ENCODE measurements at regions not wholly inside any gene's neighbourhood (a gene's known extent, or its start where the extent isn't known, plus 50 kb on each side); places are given as distances from the start of the nearest gene placed in this dataset.
A peak's percentile ranks its signal among the peaks of the same experiment; 100 is the strongest.

- POLR2A ChIA-PET, result no interaction called here
- ATAC-seq (no peak), DNase-seq (no peak)
- H3K27ac Mint-ChIP-seq, result no peak overlapping the region
- H3K4me3 Mint-ChIP-seq, result no peak overlapping the region
- no peaks in the 10 kb centered on the region for H3K27me3 Mint-ChIP-seq
- no peaks in the 10 kb centered on the region for H3K4me1 Mint-ChIP-seq
- CTCF ChIA-PET, result no interaction called here
- intact Hi-C loops (cut with DNase I, micrococcal nuclease), result no loop called here
- H3K9me3 Mint-ChIP-seq (ENCODE audit: low read depth), result peaks cover 10% of the 10 kb centered on the region
- H3K36me3 Mint-ChIP-seq (ENCODE audit: low read depth), result no peaks in the 10 kb centered on the region
Measured at GRCh38 chr4:32778025-32778424, 2057.9 kb downstream of the PCDH7 start.

GRCh38 chr4:32778938-32779337 lies 2058.8 kb downstream of the PCDH7 start:
- no peaks in the 10 kb centered on the region for H3K36me3 Mint-ChIP-seq (ENCODE audit: low read depth)
- POLR2A ChIA-PET, result no interaction called here
- CTCF ChIA-PET, result no interaction called here
- DNase-seq, result no peak
- no peak overlapping the region for H3K4me3 Mint-ChIP-seq
- no peak for ATAC-seq
- no peak overlapping the region for H3K27ac Mint-ChIP-seq
- H3K9me3 Mint-ChIP-seq (ENCODE audit: low read depth), result peaks cover 10% of the 10 kb centered on the region
- H3K27me3 Mint-ChIP-seq, result no peaks in the 10 kb centered on the region
- intact Hi-C loops (cut with DNase I, micrococcal nuclease), result no loop called here
- no peaks in the 10 kb centered on the region for H3K4me1 Mint-ChIP-seq

- no peak for DNase-seq
- intact Hi-C loops (cut with DNase I, micrococcal nuclease), result no loop called here
Measured at GRCh38 chr4:32789026-32789608, 2068.9 kb downstream of the PCDH7 start.

GRCh38 chr4:32790803-32791202 lies 2070.6 kb downstream of the PCDH7 start:
- H3K4me1 Mint-ChIP-seq, result no peaks in the 10 kb centered on the region
- H3K4me3 Mint-ChIP-seq, result no peak overlapping the region
- H3K27ac Mint-ChIP-seq, result no peak overlapping the region
- no peaks in the 10 kb centered on the region for H3K36me3 Mint-ChIP-seq (ENCODE audit: low read depth)
- H3K9me3 Mint-ChIP-seq (ENCODE audit: low read depth), result peaks cover 4% of the 10 kb centered on the region
- intact Hi-C loops (cut with DNase I, micrococcal nuclease), result no loop called here
- ATAC-seq (no peak), DNase-seq (no peak)
- no peaks in the 10 kb centered on the region for H3K27me3 Mint-ChIP-seq
- POLR2A ChIA-PET, result no interaction called here
- CTCF ChIA-PET, result no interaction called here

More at GRCh38 chr4:32789026-32789608, 2068.9 kb downstream of the PCDH7 start:
- Mint-ChIP-seq H3K4me1 (no peaks in the 10 kb centered on the region), H3K27ac (no peak overlapping the region), H3K4me3 (no peak overlapping the region), H3K9me3 (ENCODE audit: low read depth) (peaks cover 4% of the 10 kb centered on the region), H3K36me3 (ENCODE audit: low read depth) (no peaks in the 10 kb centered on the region), H3K27me3 (no peaks in the 10 kb centered on the region)
- POLR2A ChIA-PET, result no interaction called here
- CTCF ChIA-PET, result no interaction called here
- ATAC-seq, result no peak

DNA sequence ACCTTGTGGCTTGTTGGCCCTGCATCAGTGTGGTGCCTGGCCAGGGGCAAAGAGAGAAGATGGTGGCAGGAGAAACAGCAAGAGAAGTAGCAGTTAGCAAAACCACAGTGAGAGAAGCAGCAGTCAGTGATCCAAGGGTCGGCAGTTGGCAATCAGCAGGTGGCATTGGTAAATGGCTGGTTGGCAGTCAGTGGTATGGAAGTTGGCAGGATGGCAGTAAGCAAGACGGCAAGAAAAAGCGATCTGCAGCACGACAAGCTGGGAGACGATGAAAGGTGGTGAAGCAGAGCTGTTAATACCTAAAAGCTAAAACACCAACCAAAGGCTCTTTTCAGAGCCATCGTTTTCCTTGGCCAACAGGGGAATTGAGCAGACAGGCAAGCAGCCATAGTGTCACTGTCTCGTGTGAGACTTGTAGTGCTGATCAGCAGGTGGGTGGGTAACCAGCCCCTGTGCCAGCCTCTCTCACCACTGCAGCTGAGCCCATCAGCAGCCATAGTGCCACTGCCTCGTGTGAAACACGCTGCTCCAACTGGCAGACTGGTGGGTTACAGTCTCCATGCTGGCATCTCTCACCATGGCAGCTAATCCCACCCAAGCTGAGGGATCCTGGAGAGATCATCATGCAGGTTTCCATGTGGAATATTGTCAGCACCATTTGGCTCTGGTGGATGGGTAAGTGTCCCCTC lies 2078.4 kb downstream of the PCDH7 start:
- intact Hi-C loops (cut with DNase I, micrococcal nuclease), result no loop called here
- Mint-ChIP-seq H3K4me3 (no peak overlapping the region), H3K36me3 (ENCODE audit: low read depth) (no peaks in the 10 kb centered on the region), H3K4me1 (no peaks in the 10 kb centered on the region), H3K27me3 (no peaks in the 10 kb centered on the region), H3K27ac (no peak overlapping the region), H3K9me3 (ENCODE audit: low read depth) (peaks cover 19% of the 10 kb centered on the region)
- ATAC-seq (no peak), DNase-seq (no peak)
- ChIA-PET CTCF (no interaction called here), POLR2A (no interaction called here)

GRCh38 chr4:32824336-32824735 lies 2104.2 kb downstream of the PCDH7 start:
- no peak overlapping the region for H3K4me3 Mint-ChIP-seq
- ATAC-seq (no peak), DNase-seq (no peak)
- intact Hi-C loops (cut with DNase I, micrococcal nuclease), result no loop called here
- CTCF ChIA-PET, result no interaction called here
- no peaks in the 10 kb centered on the region for H3K27me3 Mint-ChIP-seq
- peaks cover 23% of the 10 kb centered on the region for H3K9me3 Mint-ChIP-seq (ENCODE audit: low read depth)
- H3K36me3 Mint-ChIP-seq (ENCODE audit: low read depth), result no peaks in the 10 kb centered on the region
- no peak overlapping the region for H3K27ac Mint-ChIP-seq
- H3K4me1 Mint-ChIP-seq, result no peaks in the 10 kb centered on the region
- POLR2A ChIA-PET, result no interaction called here

DNA sequence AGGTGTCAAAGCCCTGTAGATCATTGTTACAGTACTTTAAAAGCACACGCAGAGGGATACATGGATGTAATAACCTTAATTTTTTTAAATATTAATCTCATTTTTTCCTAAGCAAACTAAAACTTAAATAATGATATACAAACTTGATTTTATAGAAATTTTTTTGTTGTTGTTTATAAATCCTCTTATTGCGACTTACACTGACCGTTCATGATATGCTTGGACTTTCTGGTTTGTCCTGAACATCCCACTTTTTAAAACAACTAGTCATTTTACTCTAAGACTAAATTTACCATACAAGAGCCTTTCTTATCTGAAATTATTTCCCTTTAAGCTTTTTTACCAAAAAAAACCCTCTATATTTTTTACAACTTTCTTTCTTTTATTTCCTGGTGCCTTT lies 2106.0 kb downstream of the PCDH7 start:
- intact Hi-C loops (cut with DNase I, micrococcal nuclease), result no loop called here
- Mint-ChIP-seq H3K27me3 (no peaks in the 10 kb centered on the region), H3K9me3 (ENCODE audit: low read depth) (peaks cover 22% of the 10 kb centered on the region), H3K4me3 (no peak overlapping the region), H3K36me3 (ENCODE audit: low read depth) (no peaks in the 10 kb centered on the region), H3K4me1 (no peaks in the 10 kb centered on the region), H3K27ac (no peak overlapping the region)
- POLR2A ChIA-PET, result no interaction called here
- ATAC-seq (no peak), DNase-seq (no peak)
- CTCF ChIA-PET, result no interaction called here

DNA sequence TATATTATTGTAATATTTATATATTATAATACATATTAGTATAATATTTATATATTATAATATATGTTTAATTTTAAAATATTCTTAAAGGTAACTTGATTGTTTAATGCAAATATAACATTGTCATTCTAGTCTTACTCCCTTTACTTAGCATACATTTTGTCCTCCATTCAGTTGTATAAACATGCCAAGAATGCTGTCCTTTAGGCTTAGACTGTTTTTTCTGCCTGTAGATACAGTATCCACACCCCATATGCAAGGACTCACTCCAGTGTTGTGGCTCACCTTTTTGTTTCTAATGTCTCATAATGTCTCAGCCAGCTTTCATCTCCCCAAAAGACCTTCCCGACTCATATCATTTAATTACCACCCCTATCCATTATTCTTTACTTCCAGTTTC lies 2110.0 kb downstream of the PCDH7 start:
- intact Hi-C loops (cut with DNase I, micrococcal nuclease), result no loop called here
- Mint-ChIP-seq H3K4me1 (no peaks in the 10 kb centered on the region), H3K27me3 (no peaks in the 10 kb centered on the region), H3K4me3 (no peak overlapping the region), H3K9me3 (ENCODE audit: low read depth) (peaks cover 20% of the 10 kb centered on the region), H3K36me3 (ENCODE audit: low read depth) (no peaks in the 10 kb centered on the region), H3K27ac (no peak overlapping the region)
- DNase-seq, result no peak
- CTCF ChIA-PET, result no interaction called here
- ATAC-seq, result no peak
- POLR2A ChIA-PET, result no interaction called here

GRCh38 chr4:32831104-32831503 lies 2110.9 kb downstream of the PCDH7 start:
- CTCF ChIA-PET, result interaction anchor here (0.7 to 1.6 kb wide), 3 partner anchors 10 to 1535 kb away, joined by 3 to 10 read pairs (median 3); no protein-coding TSS in a partner anchor
- no peak overlapping the region for H3K27ac Mint-ChIP-seq

GRCh38 chr4:32840461-32841189 lies 2120.5 kb downstream of the PCDH7 start:
- ATAC-seq, result no peak
- Mint-ChIP-seq H3K27ac (no peak overlapping the region), H3K4me3 (no peak overlapping the region), H3K9me3 (ENCODE audit: low read depth) (peaks cover 4% of the 10 kb centered on the region), H3K36me3 (ENCODE audit: low read depth) (no peaks in the 10 kb centered on the region), H3K4me1 (no peaks in the 10 kb centered on the region), H3K27me3 (no peaks in the 10 kb centered on the region)
- intact Hi-C loops (cut with DNase I, micrococcal nuclease), result no loop called here
- CTCF ChIA-PET, result interaction anchor here (1.7 kb wide), 1 partner anchor 9 kb away, joined by 10 read pairs; no protein-coding TSS in a partner anchor
- DNase-seq, result no peak
- POLR2A ChIA-PET, result no interaction called here

More at GRCh38 chr4:32831104-32831503, 2110.9 kb downstream of the PCDH7 start:
- no peak for DNase-seq
- Mint-ChIP-seq H3K4me1 (no peaks in the 10 kb centered on the region), H3K4me3 (no peak overlapping the region), H3K27me3 (no peaks in the 10 kb centered on the region), H3K36me3 (ENCODE audit: low read depth) (no peaks in the 10 kb centered on the region), H3K9me3 (ENCODE audit: low read depth) (peaks cover 20% of the 10 kb centered on the region)
- intact Hi-C loops (cut with DNase I, micrococcal nuclease), result no loop called here
- POLR2A ChIA-PET, result no interaction called here
- peak; percentile 23 for ATAC-seq

DNA sequence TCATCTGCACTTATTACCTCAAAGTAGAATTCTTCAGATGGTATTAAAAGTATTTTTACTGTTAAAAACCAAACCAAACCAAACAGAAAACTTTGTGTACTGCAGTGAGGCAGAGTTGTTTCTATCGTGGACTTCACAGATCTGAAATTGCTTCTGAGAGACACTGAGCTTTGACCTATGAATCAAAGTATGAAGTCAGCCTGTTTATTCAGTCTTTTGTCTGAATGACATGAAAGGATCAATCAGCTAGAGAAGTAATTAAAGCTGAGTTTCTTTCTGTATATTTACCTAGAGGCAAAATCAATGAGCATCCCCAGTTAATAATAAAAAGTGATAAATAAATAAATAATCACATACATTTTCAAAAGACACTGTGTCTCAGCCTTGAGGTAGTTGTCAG lies 2121.0 kb downstream of the PCDH7 start:
- Mint-ChIP-seq H3K4me1 (no peaks in the 10 kb centered on the region), H3K36me3 (ENCODE audit: low read depth) (no peaks in the 10 kb centered on the region), H3K27ac (no peak overlapping the region), H3K9me3 (ENCODE audit: low read depth) (peaks cover 4% of the 10 kb centered on the region), H3K4me3 (no peak overlapping the region), H3K27me3 (no peaks in the 10 kb centered on the region)
- ChIA-PET POLR2A (no interaction called here), CTCF (interaction anchor here (1.7 kb wide), 1 partner anchor 10 kb away, joined by 10 read pairs; no protein-coding TSS in a partner anchor)
- DNase-seq (no peak), ATAC-seq (no peak)
- intact Hi-C loops (cut with DNase I, micrococcal nuclease), result no loop called here

GRCh38 chr4:32847461-32847860 lies 2127.3 kb downstream of the PCDH7 start:
- ChIA-PET CTCF (no interaction called here), POLR2A (no interaction called here)
- H3K27me3 Mint-ChIP-seq, result no peaks in the 10 kb centered on the region
- no peaks in the 10 kb centered on the region for H3K4me1 Mint-ChIP-seq
- intact Hi-C loops (cut with DNase I, micrococcal nuclease), result no loop called here
- H3K9me3 Mint-ChIP-seq (ENCODE audit: low read depth), result peaks cover 12% of the 10 kb centered on the region
- no peak overlapping the region for H3K27ac Mint-ChIP-seq
- no peaks in the 10 kb centered on the region for H3K36me3 Mint-ChIP-seq (ENCODE audit: low read depth)
- no peak overlapping the region for H3K4me3 Mint-ChIP-seq
- ATAC-seq (no peak), DNase-seq (no peak)
